Stomach (tissue), 8 donors: ENCODE measurements at regions not wholly inside any gene's neighbourhood (a gene's known extent, or its start where the extent isn't known, plus 50 kb on each side); places are given as distances from the start of the nearest gene placed in this dataset.

Experiments used
- DNase-seq, 2 donors: peaks; one replicate each; pipeline versions ENCODE4 v3.0.0 to v3.0.0-alpha.2; 2013 to 2019
- H3K27ac ChIP-seq, 5 donors: fragments of 200-600 bp in 4 of 5; sonication (generic) in 4 of 5; one replicate each; pipeline ENCODE4 v1.5.1; 2013 to 2019; ENCODE audit warnings: mild to moderate bottlenecking in 1 of 5, moderate library complexity in 1 of 5
- H3K27me3 ChIP-seq, 3 donors: fragments of 200-600 bp; sonication (generic); one replicate each; pipeline ENCODE4 v1.5.1; 2017 to 2019; ENCODE audit warnings: mixed run types in 1 of 3
- H3K36me3 ChIP-seq, 4 donors: fragments of 200-600 bp; sonication (generic); 1 replicate in 3 of 4; 2 replicates in 1 of 4; pipeline ENCODE4 v1.5.1; 2016 to 2019
- H3K4me1 ChIP-seq, 4 donors: fragments of 200-600 bp; sonication (generic); one replicate each; pipeline ENCODE4 v1.5.1; 2016 to 2019
- H3K4me3 ChIP-seq, 4 donors: fragments of 200-600 bp; sonication (generic) in 3 of 4; one replicate each; pipeline ENCODE4 v1.5.1; 2016 to 2019; ENCODE audit warnings: mild to moderate bottlenecking in 1 of 4
- H3K9me3 ChIP-seq, 4 donors: fragments of 200-600 bp; sonication (generic); one replicate each; pipeline ENCODE4 v1.5.1; 2016 to 2019
- CTCF ChIP-seq, 7 experiments: fragments of 450-650 bp in 4 of 7; fragments of 200-600 bp in 3 of 7; sonication (generic) in 3 of 7; IDR thresholded peaks; one replicate each; pipeline ENCODE4 v1.5.1; 2016 to 2019; ENCODE audit warnings: antibody characterized with exemption in 7 of 7, control low read depth in 2 of 7, mild to moderate bottlenecking in 1 of 7
- EP300 ChIP-seq: sonication (generic); formaldehyde crosslinking; IDR thresholded peaks from one replicate; pipeline ENCODE4 v1.6.1; 2017; ENCODE audit warnings: antibody characterized with exemption
- POLR2A ChIP-seq, 4 donors: fragments of 450-650 bp; IDR thresholded peaks; one replicate each; pipeline ENCODE4 v1.6.1; 2016; ENCODE audit warnings: antibody characterized with exemption in 4 of 4, control low read depth in 2 of 4, mild to moderate bottlenecking in 1 of 4, moderate library complexity in 1 of 4
- POLR2AphosphoS5 ChIP-seq, 3 donors: sonication (generic); formaldehyde crosslinking; IDR thresholded peaks; one replicate each; pipeline ENCODE4 v1.6.1; 2016; ENCODE audit warnings: antibody characterized with exemption in 3 of 3
- WGBS, 5 donors: extraction: QIAGEN DNeasy Blood & Tissue Kit in 3 of 5; methylation state at CpG; one replicate each; pipeline versions ENCODE4 v1.1.5 to v1.1.7; 2013 to 2018; 5-methylcytosine and 5-hydroxymethylcytosine counted together
- intact Hi-C: fragments of 100-400 bp; cut with DNase I; formaldehyde crosslinking; loops from one replicate; pipeline ENCODE4 v1.15.1; 2023; ENCODE audit warnings: low total_unique reads
- donor health status: healthy with polysubstance abuse.
- donor health status: Bipolar disorder and iron deficiency.
- donor health status: healthy.

GRCh38 chr11:79536155-79536917 is 95.5 kb upstream of the TENM4 start:
- no peaks in the 10 kb centered on the region for H3K9me3 ChIP-seq
- intact Hi-C loops = no loop called here
- no peak for DNase-seq
- no peaks in the 10 kb centered on the region for H3K36me3 ChIP-seq
- WGBS, 5 donors = 61 to 69% (median 66%) methylated on average over 5 of the region's 5 CpGs
- no peak for TF ChIP-seq POLR2AphosphoS5 (IDR thresholded peaks at IDR 0.05)
- no peak for TF ChIP-seq POLR2A (IDR thresholded peaks at IDR 0.05)
- no peak for TF ChIP-seq CTCF (IDR thresholded peaks at IDR 0.05)
- no peak for TF ChIP-seq EP300
- no peaks in the 10 kb centered on the region for H3K4me1 ChIP-seq
- no peak overlapping the region for H3K27ac ChIP-seq
- H3K4me3 ChIP-seq = no peak overlapping the region
- H3K27me3 ChIP-seq = no peaks in the 10 kb centered on the region

- intact Hi-C loops = no loop called here
- no peaks in the 10 kb centered on the region for H3K27me3 ChIP-seq
- no peak for DNase-seq
- H3K4me3 ChIP-seq = no peak overlapping the region
- H3K4me1 ChIP-seq = no peaks in the 10 kb centered on the region
- WGBS, 5 donors = 74 to 94% (median 87%) methylated on average over 1 of the region's 1 CpG
- no peak overlapping the region for H3K27ac ChIP-seq
- TF ChIP-seq EP300 (no peak), CTCF (IDR thresholded peaks at IDR 0.05) (no peak)
- no peaks in the 10 kb centered on the region for H3K9me3 ChIP-seq
- H3K36me3 ChIP-seq = no peaks in the 10 kb centered on the region
Observed at GRCh38 chr11:79535606-79536005, 94.8 kb upstream of the TENM4 start.

- Histone ChIP-seq H3K9me3 (no peaks in the 10 kb centered on the region), H3K36me3 (no peaks in the 10 kb centered on the region), H3K27me3 (no peaks in the 10 kb centered on the region), H3K27ac (no peak overlapping the region), H3K4me3 (no peak overlapping the region), H3K4me1 (no peaks in the 10 kb centered on the region)
- TF ChIP-seq CTCF (IDR thresholded peaks at IDR 0.05) = no peak
- no peak for TF ChIP-seq EP300
- TF ChIP-seq POLR2AphosphoS5 (IDR thresholded peaks at IDR 0.05) = no peak
- TF ChIP-seq POLR2A (IDR thresholded peaks at IDR 0.05) = no peak
- intact Hi-C loops = no loop called here
- no peak for DNase-seq
Observed at GRCh38 chr11:79525257-79525656, 84.4 kb upstream of the TENM4 start.

- H3K4me3 ChIP-seq = no peak overlapping the region
- H3K27me3 ChIP-seq = no peaks in the 10 kb centered on the region
- H3K36me3 ChIP-seq = no peaks in the 10 kb centered on the region
- no peaks in the 10 kb centered on the region for H3K9me3 ChIP-seq
- no peaks in the 10 kb centered on the region for H3K4me1 ChIP-seq
- no peak for TF ChIP-seq CTCF (IDR thresholded peaks at IDR 0.05)
- no peak for TF ChIP-seq EP300
- TF ChIP-seq POLR2A (IDR thresholded peaks at IDR 0.05) = no peak
- no peak for TF ChIP-seq POLR2AphosphoS5 (IDR thresholded peaks at IDR 0.05)
- WGBS, 5 donors = 88 to 100% (median 91%) methylated on average over 1 of the region's 1 CpG
- intact Hi-C loops = no loop called here
- H3K27ac ChIP-seq = no peak overlapping the region
- DNase-seq = no peak
Observed at GRCh38 chr11:79522626-79523025, 81.8 kb upstream of the TENM4 start.
